NCI-H2171 treated with DMSO at 0.1 percent for 48 hours (cell line): ENCODE measurements at regions not wholly inside any gene's neighbourhood (a gene's known extent, or its start where the extent isn't known, plus 50 kb on each side); places are given as distances from the start of the nearest gene placed in this dataset.

Source experiments
- DNase-seq: peaks from one replicate; lab custom pipeline; 2025; lab: John Stamatoyannopoulos, UW

GRCh38 chr2:42954227-42954962 is 162.0 kb upstream of the HAAO start:
- no peak for DNase-seq

DNA sequence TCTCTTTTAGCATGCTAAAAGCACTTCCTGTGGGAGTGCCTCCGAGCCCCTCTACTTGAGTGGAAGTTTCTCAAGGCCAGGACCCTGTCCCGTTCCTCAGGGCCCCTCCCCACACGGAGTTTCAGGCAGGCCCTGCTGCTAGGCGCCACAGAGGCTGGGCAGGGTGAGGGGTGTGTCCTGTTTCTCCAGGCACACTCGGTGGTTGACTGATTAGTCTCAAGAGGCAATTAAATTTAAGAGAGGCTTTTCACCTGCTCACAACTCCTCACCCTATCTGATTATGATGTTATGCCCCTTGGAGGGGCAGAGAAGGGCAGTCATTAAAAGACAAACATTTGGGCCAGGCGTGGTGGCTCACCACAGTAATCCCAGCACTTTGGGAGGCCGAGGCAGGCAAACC is 160.8 kb upstream of the HAAO start:
- DNase-seq = no peak

- DNase-seq = no peak
These were observed 159.0 kb upstream of the HAAO start for GRCh38 chr2:42951263-42951938.

DNA sequence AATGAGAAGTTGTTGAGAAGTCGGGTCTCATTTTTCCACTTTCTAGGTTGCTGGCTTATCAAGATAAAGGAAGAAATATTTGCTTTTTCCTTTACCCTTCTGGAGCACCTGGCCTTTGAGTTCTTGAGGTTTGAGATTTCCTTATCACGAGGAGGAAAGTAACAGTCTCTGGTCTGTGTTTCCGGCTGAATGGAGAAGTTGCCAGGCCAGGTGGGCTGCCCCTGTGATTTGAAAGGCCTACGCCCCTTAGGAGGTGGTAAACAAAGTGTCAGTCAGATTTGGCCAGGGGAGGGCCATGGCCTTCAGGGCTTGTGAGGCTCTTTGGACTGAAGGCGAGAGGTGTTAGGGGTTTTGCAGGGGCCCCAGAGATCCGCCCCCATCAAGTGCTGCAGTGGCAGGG is 156.7 kb upstream of the HAAO start:
- no peak for DNase-seq

DNA sequence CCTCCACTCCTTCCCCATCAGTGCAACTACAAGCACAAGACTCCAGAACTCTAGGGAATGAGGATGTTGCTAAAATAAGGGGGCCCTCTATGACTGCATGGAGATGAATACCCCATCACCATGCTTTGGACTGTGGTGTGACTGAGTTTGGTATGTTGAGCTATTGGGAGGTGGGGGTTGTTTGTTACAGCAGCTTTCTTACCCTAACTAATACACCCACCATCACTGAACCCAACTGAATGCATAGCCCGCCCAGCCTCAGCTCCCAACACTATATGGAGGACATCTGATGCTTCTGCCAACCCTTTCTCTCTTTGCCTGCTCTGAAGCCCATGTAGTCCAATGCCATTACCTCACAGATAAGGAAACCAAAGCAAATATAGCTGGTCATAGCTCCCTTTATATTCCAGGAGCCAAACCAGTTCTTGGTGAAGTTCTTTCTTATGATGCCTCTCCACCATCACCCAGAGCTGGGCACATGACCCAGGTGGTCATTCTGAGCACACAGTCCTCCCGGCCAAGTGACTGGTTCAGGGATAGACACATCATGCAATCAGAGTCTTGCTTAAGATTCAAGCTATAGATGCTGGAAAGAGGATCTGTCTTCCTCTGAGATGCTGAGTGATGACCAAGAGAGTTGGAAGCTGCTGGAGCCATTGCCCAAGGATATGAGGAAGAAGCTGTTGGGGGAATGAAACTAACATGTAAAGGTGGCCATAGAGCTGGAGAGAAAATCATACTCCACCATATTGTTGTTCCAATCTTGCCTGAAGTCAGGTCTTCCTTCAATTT is 155.6 kb upstream of the HAAO start:
- DNase-seq = no peak

GRCh38 chr2:42944779-42945415 is 152.5 kb upstream of the HAAO start:
- DNase-seq = no peak

DNA sequence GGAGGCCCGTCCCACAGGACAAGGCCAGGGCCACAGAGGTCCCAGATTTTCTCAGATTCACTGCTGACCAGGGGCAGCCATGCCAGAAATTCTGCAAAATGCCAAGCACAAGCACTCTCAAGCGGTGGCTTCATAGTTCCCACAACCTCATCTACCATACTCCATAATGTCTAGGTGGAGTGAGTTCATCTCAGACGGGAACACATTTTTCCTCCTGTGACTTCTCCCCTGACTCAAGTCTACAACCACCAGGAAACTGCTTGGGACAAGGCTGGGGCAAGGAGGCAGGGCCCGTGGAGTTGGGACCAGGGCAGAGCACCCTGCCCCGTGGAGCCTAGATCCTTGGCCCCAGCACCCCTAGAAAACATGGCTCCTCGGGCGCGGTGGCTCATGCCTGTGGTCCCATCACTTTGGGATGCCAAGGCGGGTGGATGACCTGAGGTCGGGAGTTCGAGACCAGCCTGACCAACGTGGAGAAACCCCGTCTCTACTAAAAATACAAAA is 150.7 kb upstream of the HAAO start:
- no peak for DNase-seq

DNA sequence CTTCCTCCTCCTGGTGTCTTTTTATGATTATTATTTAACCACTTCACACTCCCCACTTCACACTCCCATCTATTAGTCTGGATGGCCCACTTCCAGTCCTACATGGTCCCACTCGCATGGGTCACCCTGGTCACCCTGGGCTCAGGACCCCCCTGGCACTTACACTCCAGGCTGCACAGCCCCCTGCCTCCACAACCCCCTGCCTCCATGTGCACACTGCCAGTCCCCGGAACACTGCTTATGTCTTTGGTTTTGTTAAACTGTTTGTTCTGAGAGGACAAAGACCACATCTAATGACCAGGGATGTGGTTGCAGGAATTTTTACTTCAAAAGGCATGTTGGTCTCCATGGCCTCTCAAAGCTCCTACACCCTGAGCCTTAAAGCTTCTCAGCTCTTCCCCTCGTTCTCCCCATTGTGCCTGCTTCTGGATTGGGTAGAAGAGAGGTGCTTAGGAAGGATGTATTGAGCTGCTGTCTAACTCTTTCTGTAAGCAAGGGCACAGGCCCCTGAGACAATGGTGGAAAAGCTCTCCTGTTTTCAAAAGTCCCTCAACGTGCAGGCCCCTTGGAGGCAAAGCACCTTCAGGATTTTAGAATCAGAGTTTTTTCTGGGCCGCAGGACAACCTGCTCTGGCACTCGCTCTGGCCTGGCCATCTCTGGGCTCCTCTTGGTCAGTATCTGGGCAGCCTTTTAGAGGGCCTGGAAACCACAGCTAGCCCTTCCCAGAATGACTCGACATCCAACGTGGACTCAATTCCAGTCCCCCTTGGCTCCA is 150.0 kb upstream of the HAAO start:
- no peak for DNase-seq

- DNase-seq = no peak
These were observed 149.3 kb upstream of the HAAO start for GRCh38 chr2:42941633-42942176.

GRCh38 chr2:42939411-42940206 is 147.2 kb upstream of the HAAO start:
- no peak for DNase-seq

- no peak for DNase-seq
These were observed 146.4 kb upstream of the HAAO start for GRCh38 chr2:42938671-42939370.

GRCh38 chr2:42937171-42937875 is 144.9 kb upstream of the HAAO start:
- DNase-seq = no peak

- DNase-seq = peak; percentile 52
These were observed 143.6 kb upstream of the HAAO start for GRCh38 chr2:42935692-42936671.

- DNase-seq = no peak
These were observed 142.3 kb upstream of the HAAO start for GRCh38 chr2:42934580-42935186.

DNA sequence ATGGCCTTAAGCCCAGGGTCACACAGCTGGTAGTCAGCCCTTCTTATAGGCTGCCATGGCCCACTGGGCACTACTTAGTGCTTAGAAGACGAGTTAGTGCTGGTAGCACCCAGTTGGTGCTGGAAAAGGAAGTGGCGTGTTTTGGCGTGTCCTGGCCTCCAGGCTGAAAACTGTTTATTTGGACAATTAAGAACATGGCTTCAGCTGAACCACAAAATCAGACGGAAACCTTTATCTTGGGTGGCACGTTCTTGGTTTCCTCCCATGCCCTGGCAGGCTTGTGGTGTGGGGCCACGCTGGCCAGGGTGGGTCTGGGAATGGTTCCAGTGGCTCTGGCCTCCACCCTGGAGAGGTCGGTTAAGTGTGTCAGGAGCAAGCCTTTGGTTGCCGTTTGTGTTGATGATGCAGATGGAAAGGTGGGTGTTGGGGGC is 141.5 kb upstream of the HAAO start:
- no peak for DNase-seq

DNA sequence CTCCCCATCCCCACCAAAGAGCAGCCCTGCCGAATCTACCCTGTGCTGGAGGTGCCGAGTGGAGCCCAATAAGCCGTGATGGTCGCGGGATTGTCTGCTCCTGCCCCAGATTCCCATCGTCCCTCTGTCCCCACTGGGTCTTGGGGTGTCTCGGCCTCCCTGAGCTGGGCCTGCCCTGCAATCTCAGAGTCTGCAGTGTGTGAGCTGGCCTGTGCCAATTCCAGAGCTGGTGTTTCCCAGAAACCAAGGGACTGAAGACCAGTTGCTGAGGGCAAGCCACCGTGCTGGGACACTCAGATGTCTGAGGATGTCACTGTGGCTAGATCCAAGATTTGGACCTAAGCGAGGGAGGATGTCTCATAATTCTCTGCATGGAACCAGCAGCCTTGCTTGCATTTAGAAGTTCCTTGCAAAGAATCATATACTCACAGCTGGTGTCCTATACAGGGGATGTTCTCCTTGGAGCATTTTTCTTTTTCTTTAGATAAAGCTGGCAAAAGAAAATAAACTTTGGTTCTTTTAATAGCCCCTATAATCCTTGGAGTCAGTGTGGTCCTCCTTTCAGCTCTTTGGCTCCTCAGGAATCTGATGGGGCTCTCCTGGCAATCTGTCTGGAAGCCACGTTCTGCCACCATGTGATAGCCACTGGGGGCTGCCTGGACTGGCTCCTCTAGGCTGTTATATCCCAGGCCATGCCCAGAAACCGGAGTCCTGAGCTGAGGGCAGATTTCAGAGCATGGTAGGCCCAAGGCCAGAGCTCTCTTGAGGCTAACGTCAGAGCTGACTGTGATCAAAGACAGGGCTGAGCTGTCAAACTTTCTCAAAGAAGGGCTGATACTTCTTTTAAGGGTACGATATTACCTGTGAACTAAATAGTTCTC is 140.1 kb upstream of the HAAO start:
- DNase-seq = no peak
